Peyer's patch (tissue), 4 donors: ENCODE measurements at regions not wholly inside any gene's neighbourhood (a gene's known extent, or its start where the extent isn't known, plus 50 kb on each side); places are given as distances from the start of the nearest gene placed in this dataset.
"Not testable (repeated sequence)": the region's sequence is repeated elsewhere in the genome, so short reads cannot be mapped to it uniquely, and the experiment has no call there.

Experiments
- CTCF ChIP-seq, 6 experiments: fragments of 450-650 bp in 4 of 6; fragments of 200-600 bp in 2 of 6; sonication (generic) in 1 of 6; IDR thresholded peaks; one replicate each; pipeline ENCODE4 v1.5.1; 2017 to 2019; ENCODE audit warnings: antibody characterized with exemption in 6 of 6, mild to moderate bottlenecking in 3 of 6, moderate library complexity in 1 of 6
- POLR2A ChIP-seq, 2 donors: fragments of 450-650 bp; IDR thresholded peaks; one replicate each; pipeline ENCODE4 v1.5.1; 2017; ENCODE audit warnings: antibody characterized with exemption in 2 of 2, mild to moderate bottlenecking in 2 of 2, moderate library complexity in 2 of 2

GRCh38 chr1:146777826-146778602 is 160.1 kb upstream of the NBPF12 start:
- TF ChIP-seq CTCF, POLR2A (IDR thresholded peaks at IDR 0.05): not testable (repeated sequence)
